ENCODE measurements at regions not wholly inside any gene's neighbourhood (a gene's known extent, or its start where the extent isn't known, plus 50 kb on each side); places are given as distances from the start of the nearest gene placed in this dataset.

DNA sequence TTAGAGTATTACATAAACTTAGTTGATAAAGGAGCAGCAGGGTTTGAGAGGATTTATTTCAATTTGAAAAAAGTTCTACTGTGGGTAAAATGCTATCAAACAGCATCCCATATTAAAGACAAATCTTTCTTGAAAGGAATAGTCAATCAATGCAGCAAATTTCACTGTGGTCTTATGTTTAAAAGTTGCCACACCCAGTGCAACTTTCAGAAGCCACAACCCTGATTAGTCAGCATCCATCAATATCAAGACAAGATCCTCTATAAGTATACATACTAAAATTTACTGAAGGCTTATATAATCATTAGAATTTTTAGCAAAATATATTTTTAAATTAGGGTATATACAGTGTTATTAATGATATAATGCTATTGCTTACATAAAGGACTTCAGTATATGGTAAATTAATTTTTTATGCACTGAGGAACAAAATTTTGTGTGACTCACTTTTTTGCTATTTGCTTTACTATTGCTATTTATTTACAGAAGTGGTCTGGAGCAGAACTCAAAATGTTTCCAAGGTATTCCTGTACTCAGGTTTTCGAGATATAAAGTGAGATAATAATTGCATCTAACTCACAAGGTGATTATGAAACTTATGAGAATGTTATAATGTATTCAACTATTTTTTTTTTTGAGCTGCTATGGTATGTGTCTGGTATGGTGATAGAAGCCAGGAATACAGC is 1127.6 kb downstream of the ADGRL3 start:
- no peak for TF ChIP-seq CTCF (IDR thresholded peaks at IDR 0.05 in 8 of 11, conservative IDR thresholded peaks at IDR 0.05 in 3 of 11)
- TF ChIP-seq POLR2A (IDR thresholded peaks at IDR 0.05), result no peak
